Endothelial cell of umbilical vein (primary cell): ENCODE measurements at regions not wholly inside any gene's neighbourhood (a gene's known extent, or its start where the extent isn't known, plus 50 kb on each side); places are given as distances from the start of the nearest gene placed in this dataset.
"Not testable (repeated sequence)": the region's sequence is repeated elsewhere in the genome, so short reads cannot be mapped to it uniquely, and the experiment has no call there.

ENCODE experiments used
- EZH2 ChIP-seq: IDR thresholded peaks from 2 replicates; pipeline ENCODE4 v1.6.1; 2012; ENCODE audit warnings: borderline replicate concordance, low read depth, mild to moderate bottlenecking, moderate library complexity, low read length, inconsistent platforms; ENCODE audit not compliant: severe bottlenecking
- GATA2 ChIP-seq: IDR thresholded peaks from 2 replicates; pipeline ENCODE4 v1.7.0; 2011; ENCODE audit warnings: low read depth, mild to moderate bottlenecking, moderate library complexity, mixed read lengths, low read length; ENCODE audit not compliant: insufficient read length, insufficient read depth
- JUN ChIP-seq: IDR thresholded peaks from 2 replicates; pipeline ENCODE4 v1.6.1; 2011; ENCODE audit warnings: borderline replicate concordance, low read depth; ENCODE audit not compliant: insufficient read length, insufficient read depth
- MYC ChIP-seq: IDR thresholded peaks from one replicate; pipeline ENCODE4 v1.6.1; 2011; ENCODE audit warnings: mild to moderate bottlenecking, low read depth, low read length
- POLR2A ChIP-seq: IDR thresholded peaks from 2 replicates; pipeline ENCODE4 v1.6.1; 2012; ENCODE audit warnings: low read depth, mild to moderate bottlenecking, control low read depth, low read length
- POLR2AphosphoS5 ChIP-seq: IDR thresholded peaks from 2 replicates; pipeline ENCODE4 v1.6.1; 2012; ENCODE audit warnings: low read depth, mild to moderate bottlenecking, control low read depth, low read length, moderate library complexity; ENCODE audit not compliant: insufficient read depth
- TF ChIP-seq, protein P1 (sequence below), 2 donors: IDR thresholded peaks; 1 replicate in 1 of 2; 2 replicates in 1 of 2; pipeline ENCODE4 v1.5.1; 2011; ENCODE audit warnings: low read length in 2 of 2, mild to moderate bottlenecking in 2 of 2, moderate library complexity in 2 of 2, control low read depth in 1 of 2, inconsistent platforms in 1 of 2, low read depth in 1 of 2; ENCODE audit not compliant: insufficient read depth in 1 of 2; ENCODE audit errors: extremely low read depth in 1 of 2
- TF ChIP-seq, protein P2 (sequence below): IDR thresholded peaks from 2 replicates; pipeline ENCODE4 v1.6.1; 2011; ENCODE audit not compliant: insufficient read depth, insufficient read length

DNA sequence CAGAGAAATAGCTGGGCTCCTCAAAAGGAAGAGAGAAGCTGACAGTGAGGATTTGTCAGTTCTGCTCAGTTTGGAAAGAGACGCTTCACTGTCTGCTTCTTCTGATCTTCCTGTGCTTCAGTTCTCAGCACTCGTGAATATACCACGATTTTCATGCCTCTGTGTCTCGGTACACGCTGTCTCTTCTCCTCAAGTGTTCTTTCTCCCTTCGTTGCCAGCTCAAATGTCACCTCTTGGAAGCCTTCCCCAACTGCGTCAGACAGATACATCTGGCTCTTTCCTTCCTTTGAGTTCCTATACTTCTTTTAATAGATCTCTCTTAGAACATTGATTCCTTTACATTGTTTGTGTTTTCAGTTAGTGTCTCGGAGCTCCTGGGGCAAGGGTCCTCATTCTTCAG, 90.6 kb upstream of the GOLGA6L4 start:
- TF ChIP-seq EZH2, POLR2AphosphoS5, JUN, POLR2A, MYC, GATA2: not testable (repeated sequence)
- TF ChIP-seq, protein P1, sequence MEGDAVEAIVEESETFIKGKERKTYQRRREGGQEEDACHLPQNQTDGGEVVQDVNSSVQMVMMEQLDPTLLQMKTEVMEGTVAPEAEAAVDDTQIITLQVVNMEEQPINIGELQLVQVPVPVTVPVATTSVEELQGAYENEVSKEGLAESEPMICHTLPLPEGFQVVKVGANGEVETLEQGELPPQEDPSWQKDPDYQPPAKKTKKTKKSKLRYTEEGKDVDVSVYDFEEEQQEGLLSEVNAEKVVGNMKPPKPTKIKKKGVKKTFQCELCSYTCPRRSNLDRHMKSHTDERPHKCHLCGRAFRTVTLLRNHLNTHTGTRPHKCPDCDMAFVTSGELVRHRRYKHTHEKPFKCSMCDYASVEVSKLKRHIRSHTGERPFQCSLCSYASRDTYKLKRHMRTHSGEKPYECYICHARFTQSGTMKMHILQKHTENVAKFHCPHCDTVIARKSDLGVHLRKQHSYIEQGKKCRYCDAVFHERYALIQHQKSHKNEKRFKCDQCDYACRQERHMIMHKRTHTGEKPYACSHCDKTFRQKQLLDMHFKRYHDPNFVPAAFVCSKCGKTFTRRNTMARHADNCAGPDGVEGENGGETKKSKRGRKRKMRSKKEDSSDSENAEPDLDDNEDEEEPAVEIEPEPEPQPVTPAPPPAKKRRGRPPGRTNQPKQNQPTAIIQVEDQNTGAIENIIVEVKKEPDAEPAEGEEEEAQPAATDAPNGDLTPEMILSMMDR (IDR thresholded peaks at IDR 0.05; ENCODE audit: extremely low read depth in 1 of 2, insufficient read depth in 1 of 2, low read depth in 1 of 2, low read length in 2 of 2): not testable (repeated sequence)
- TF ChIP-seq, protein P2, sequence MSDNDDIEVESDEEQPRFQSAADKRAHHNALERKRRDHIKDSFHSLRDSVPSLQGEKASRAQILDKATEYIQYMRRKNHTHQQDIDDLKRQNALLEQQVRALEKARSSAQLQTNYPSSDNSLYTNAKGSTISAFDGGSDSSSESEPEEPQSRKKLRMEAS: not testable (repeated sequence)
